ENCODE measurements at regions not wholly inside any gene's neighbourhood (a gene's known extent, or its start where the extent isn't known, plus 50 kb on each side); places are given as distances from the start of the nearest gene placed in this dataset.

DNA sequence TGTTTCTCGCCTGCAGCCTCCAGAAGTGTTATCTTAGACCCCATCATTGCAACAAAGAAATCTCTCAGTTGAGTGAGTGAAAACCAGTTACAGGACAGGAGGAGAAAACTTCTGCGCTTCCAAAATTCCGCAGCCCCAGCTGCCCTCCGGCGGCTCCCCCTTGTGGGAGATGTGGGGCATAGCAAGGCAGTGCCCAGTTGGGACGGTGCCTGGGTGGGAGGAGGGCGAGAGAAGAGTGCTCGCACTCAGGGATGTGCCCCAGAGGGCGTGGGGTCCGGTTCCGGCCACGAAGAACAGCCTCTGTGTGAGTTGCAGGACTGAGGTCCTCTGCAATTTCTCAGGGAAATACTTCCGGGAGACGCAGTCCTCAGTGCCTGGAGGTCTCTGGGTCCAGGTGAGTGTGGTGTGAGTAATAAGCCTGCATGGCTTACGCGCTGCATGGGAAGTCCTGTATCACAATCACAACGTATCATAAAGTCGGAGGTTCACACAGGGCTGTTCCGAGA lies 87.0 kb upstream of the BLID start:
- intact Hi-C loops (cut with micrococcal nuclease): loop anchor here (1.0 to 10.0 kb wide), 7 partner anchors 36 to 738 kb away; no protein-coding TSS in a partner anchor
- Histone ChIP-seq H3K4me3 (ENCODE audit: insufficient read depth, low read depth, low read length) (peak overlapping the region; percentile 54), H3K18ac (ENCODE audit: low read depth, low read length) (peak overlapping the region; percentile 87), H3K4ac (ENCODE audit: low read depth, low read length) (peak overlapping the region; percentile 100), H3K9ac (ENCODE audit: low read depth, low read length) (peak overlapping the region; percentile 96), H3K79me1 (ENCODE audit: low read depth in 1 of 2, low read length in 2 of 2) (peaks cover 30 to 68% of the 10 kb centered on the region in 2 experiments; a peak in 3 of 4 replicates), H2BK5ac (ENCODE audit: low read depth, low read length, poor library complexity, severe bottlenecking) (peak overlapping the region; percentile 100), H3K14ac (replicated peaks; ENCODE audit: low read depth, low read length) (peak overlapping the region; percentile 93), H3K4me2 (ENCODE audit: low read depth, low read length) (peak overlapping the region; percentile 88), H4K91ac (ENCODE audit: insufficient read depth, low read depth, low read length) (peak overlapping the region; percentile 100), H2BK20ac (ENCODE audit: low read depth, low read length) (peak overlapping the region; percentile 99), H4K5ac (ENCODE audit: low read depth, low read length) (peak overlapping the region; percentile 92), H2BK15ac (ENCODE audit: low read depth, low read length) (peak overlapping the region; percentile 90), H2AK9ac (replicated peaks; ENCODE audit: low read depth, low read length, poor library complexity) (peak overlapping the region; percentile 94), H4K8ac (ENCODE audit: low read depth in 2 of 2, low read length in 2 of 2) (peak overlapping the region; percentile 98 to 100), H3K9me1 (ENCODE audit: insufficient read depth, low read length) (peaks cover 28% of the 10 kb centered on the region), H3K9me3 (ENCODE audit: control insufficient read depth, insufficient read depth, low read length) (no peaks in the 10 kb centered on the region), H3K23ac (ENCODE audit: low read depth, low read length) (peak overlapping the region; percentile 91), H3K36me3 (ENCODE audit: control insufficient read depth, insufficient read depth, low read length) (peaks cover 12% of the 10 kb centered on the region), H3K27ac (ENCODE audit: insufficient read depth, low read length) (peak overlapping the region; percentile 98), H2BK120ac (ENCODE audit: low read depth, low read length) (peak overlapping the region; percentile 99), H2AFZ (replicated peaks; ENCODE audit: low read length, poor library complexity) (peak overlapping the region; percentile 9), H3K56ac (ENCODE audit: extremely low read depth, insufficient read depth, low read length) (peak overlapping the region; percentile 99), H3K4me1 (ENCODE audit: control insufficient read depth, insufficient read depth, low read length) (peaks cover 40% of the 10 kb centered on the region), H4K20me1 (ENCODE audit: insufficient read depth, low read length) (no peaks in the 10 kb centered on the region), H3K27me3 (ENCODE audit: control insufficient read depth, insufficient read depth, low read length) (no peaks in the 10 kb centered on the region), H2AK5ac (ENCODE audit: low read depth, low read length) (peak overlapping the region; percentile 100)
- BruUV-seq (replicated peaks): no TSS peak
- in situ Hi-C loops (cut with MboI; ENCODE audit: low sequenced_read_pairs): loop anchor here (10.0 to 25.0 kb wide), 2 partner anchors 98 to 891 kb away; no protein-coding TSS in a partner anchor
- ChIA-PET POLR2A (ENCODE audit: unreplicated experiment) (interaction anchor here (0.8 to 1.9 kb wide), 3 partner anchors 13 to 103 kb away, joined by 3 to 5 read pairs (median 4); no protein-coding TSS in a partner anchor), CTCF (interaction anchor here (0.6 to 1.5 kb wide), 6 partner anchors 13 to 862 kb away, joined by 3 to 7 read pairs (median 4); no protein-coding TSS in a partner anchor)
- ATAC-seq (ENCODE audit: low read depth) (peak; percentile 73), DNase-seq (peak; percentile 71)
- WGBS, 2 experiments (ENCODE audit: extremely low coverage in 2 of 2, insufficient read length in 1 of 2): 23% methylated on average over 6 of the region's 19 CpGs; no CpG with 5 or more reads in 1 of the 2 experiments
- dilution Hi-C loops (cut with HindIII; ENCODE audit: low sequenced_read_pairs, unreplicated experiment): no loop called here
- TF ChIP-seq, protein P1, sequence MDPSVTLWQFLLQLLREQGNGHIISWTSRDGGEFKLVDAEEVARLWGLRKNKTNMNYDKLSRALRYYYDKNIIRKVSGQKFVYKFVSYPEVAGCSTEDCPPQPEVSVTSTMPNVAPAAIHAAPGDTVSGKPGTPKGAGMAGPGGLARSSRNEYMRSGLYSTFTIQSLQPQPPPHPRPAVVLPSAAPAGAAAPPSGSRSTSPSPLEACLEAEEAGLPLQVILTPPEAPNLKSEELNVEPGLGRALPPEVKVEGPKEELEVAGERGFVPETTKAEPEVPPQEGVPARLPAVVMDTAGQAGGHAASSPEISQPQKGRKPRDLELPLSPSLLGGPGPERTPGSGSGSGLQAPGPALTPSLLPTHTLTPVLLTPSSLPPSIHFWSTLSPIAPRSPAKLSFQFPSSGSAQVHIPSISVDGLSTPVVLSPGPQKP (IDR thresholded peaks at IDR 0.05; ENCODE audit: borderline replicate concordance, low read depth, low read length): no peak
- no peak for TF ChIP-seq MAFK (IDR thresholded peaks at IDR 0.05; ENCODE audit: low read depth, low read length)
- TF ChIP-seq RCOR1 (IDR thresholded peaks at IDR 0.05; ENCODE audit: insufficient replicate concordance, low read length): no peak
- TF ChIP-seq, protein P2, sequence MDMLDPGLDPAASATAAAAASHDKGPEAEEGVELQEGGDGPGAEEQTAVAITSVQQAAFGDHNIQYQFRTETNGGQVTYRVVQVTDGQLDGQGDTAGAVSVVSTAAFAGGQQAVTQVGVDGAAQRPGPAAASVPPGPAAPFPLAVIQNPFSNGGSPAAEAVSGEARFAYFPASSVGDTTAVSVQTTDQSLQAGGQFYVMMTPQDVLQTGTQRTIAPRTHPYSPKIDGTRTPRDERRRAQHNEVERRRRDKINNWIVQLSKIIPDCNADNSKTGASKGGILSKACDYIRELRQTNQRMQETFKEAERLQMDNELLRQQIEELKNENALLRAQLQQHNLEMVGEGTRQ (IDR thresholded peaks at IDR 0.05; ENCODE audit: low read depth, low read length): no peak
- peak; percentile 77; the same call in 1 of the 2 replicates for TF ChIP-seq MAZ (IDR thresholded peaks at IDR 0.05; ENCODE audit: borderline replicate concordance, low read depth, low read length)
- TF ChIP-seq CEBPB (IDR thresholded peaks at IDR 0.05; ENCODE audit: low read depth, low read length): no peak
- 0 out of 2 replicates have a peak, but pooled peaks have one; percentile 40 for TF ChIP-seq POLR2A (IDR thresholded peaks at IDR 0.05; ENCODE audit: low read depth, low read length)
- TF ChIP-seq RFX5 (IDR thresholded peaks at IDR 0.05; ENCODE audit: low read depth, low read length): no peak
- TF ChIP-seq MXI1 (IDR thresholded peaks at IDR 0.05; ENCODE audit: borderline replicate concordance, low read depth, low read length): no peak
- TF ChIP-seq BHLHE40 (IDR thresholded peaks at IDR 0.05; ENCODE audit: low read depth, low read length): no peak
- TF ChIP-seq SMC3 (IDR thresholded peaks at IDR 0.05; ENCODE audit: low read depth, low read length): peak; percentile 94
- peak; percentile 95 for TF ChIP-seq RAD21 (IDR thresholded peaks at IDR 0.05; ENCODE audit: low read length)
- TF ChIP-seq, protein P3, sequence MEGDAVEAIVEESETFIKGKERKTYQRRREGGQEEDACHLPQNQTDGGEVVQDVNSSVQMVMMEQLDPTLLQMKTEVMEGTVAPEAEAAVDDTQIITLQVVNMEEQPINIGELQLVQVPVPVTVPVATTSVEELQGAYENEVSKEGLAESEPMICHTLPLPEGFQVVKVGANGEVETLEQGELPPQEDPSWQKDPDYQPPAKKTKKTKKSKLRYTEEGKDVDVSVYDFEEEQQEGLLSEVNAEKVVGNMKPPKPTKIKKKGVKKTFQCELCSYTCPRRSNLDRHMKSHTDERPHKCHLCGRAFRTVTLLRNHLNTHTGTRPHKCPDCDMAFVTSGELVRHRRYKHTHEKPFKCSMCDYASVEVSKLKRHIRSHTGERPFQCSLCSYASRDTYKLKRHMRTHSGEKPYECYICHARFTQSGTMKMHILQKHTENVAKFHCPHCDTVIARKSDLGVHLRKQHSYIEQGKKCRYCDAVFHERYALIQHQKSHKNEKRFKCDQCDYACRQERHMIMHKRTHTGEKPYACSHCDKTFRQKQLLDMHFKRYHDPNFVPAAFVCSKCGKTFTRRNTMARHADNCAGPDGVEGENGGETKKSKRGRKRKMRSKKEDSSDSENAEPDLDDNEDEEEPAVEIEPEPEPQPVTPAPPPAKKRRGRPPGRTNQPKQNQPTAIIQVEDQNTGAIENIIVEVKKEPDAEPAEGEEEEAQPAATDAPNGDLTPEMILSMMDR (conservative IDR thresholded peaks at IDR 0.05; ENCODE audit: low read depth, low read length): peak; percentile 95
- TF ChIP-seq FOS (IDR thresholded peaks at IDR 0.05; ENCODE audit: low read depth, low read length): 0 out of 2 replicates have a peak, but pooled peaks have one; percentile 5
- peak; percentile 24; the same call in 1 of the 2 replicates for TF ChIP-seq NFE2L2 (IDR thresholded peaks at IDR 0.05; ENCODE audit: low read depth, low read length)
